ENCODE measurements at regions not wholly inside any gene's neighbourhood (a gene's known extent, or its start where the extent isn't known, plus 50 kb on each side); places are given as distances from the start of the nearest gene placed in this dataset.

- TF ChIP-seq, protein P1, sequence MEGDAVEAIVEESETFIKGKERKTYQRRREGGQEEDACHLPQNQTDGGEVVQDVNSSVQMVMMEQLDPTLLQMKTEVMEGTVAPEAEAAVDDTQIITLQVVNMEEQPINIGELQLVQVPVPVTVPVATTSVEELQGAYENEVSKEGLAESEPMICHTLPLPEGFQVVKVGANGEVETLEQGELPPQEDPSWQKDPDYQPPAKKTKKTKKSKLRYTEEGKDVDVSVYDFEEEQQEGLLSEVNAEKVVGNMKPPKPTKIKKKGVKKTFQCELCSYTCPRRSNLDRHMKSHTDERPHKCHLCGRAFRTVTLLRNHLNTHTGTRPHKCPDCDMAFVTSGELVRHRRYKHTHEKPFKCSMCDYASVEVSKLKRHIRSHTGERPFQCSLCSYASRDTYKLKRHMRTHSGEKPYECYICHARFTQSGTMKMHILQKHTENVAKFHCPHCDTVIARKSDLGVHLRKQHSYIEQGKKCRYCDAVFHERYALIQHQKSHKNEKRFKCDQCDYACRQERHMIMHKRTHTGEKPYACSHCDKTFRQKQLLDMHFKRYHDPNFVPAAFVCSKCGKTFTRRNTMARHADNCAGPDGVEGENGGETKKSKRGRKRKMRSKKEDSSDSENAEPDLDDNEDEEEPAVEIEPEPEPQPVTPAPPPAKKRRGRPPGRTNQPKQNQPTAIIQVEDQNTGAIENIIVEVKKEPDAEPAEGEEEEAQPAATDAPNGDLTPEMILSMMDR (IDR thresholded peaks at IDR 0.05): no peak
- no peak for TF ChIP-seq POLR2A (IDR thresholded peaks at IDR 0.05)
Observed at GRCh38 chr10:44557596-44558191, 172.8 kb upstream of the CXCL12 start.

Measured in prostate gland (tissue), 2 donors.